Left hindlimb (tissue), 1 donor: ENCODE measurements at regions not wholly inside any gene's neighbourhood (a gene's known extent, or its start where the extent isn't known, plus 50 kb on each side); places are given as distances from the start of the nearest gene placed in this dataset.

Experiments
- DNase-seq: peaks from one replicate; pipeline ENCODE4 v3.0.0-alpha.2; 2018

DNA sequence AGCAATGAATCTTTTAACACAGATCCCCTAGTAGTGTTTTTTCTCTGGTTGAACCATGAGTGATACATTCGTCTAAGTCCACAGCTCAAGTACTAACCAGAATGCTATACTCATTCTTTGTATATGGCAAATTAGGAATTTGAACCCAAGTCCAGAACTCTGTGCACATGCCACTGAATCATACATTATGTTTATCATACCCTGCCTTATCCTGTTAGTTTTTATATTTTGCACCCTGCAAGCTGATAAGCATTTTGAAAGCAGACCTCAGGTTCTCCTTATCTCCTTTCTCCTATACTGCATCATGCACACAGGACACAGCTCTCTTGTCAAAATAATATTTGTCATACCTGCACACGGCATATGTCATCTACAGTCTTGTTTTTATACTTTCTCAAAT lies 54.6 kb upstream of the ELL2 start:
- DNase-seq: no peak

DNA sequence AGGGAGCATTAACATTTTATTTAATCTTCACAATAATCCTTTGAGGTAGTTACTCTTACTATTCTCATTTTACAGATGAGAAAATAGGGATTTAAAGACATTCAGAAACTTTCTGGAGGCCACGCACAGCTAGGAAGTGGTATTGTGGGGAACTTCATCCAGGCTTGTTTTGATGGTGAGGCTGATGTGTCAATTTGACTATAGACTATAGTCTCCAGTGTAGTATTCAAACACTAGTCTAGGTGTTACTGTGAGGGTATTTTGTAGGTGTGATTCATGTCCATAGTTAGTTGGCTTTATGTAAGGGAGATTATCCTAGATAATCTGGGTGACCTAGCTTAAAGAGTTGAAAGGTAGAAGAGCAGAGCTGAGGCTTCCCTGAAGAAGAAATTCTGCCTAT lies 54.1 kb upstream of the ELL2 start:
- DNase-seq: no peak

DNA sequence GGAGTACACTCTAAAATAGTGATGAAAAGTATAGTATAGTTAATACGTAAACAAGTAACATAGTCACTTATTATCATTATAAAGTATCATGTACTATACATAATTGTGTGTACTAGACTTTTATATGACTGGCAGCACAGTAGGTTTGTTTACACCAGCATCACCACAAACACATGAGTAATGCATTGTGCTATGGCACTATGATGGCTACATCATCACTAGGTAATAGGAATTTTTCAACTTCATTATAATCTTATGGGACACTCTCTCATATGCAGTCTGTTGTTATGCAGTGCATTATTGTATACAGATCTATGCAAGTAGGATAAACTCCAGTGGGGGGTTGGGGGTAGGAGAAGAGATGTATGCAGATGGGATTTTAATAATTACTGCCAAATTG lies 52.7 kb upstream of the ELL2 start:
- DNase-seq: no peak

DNA sequence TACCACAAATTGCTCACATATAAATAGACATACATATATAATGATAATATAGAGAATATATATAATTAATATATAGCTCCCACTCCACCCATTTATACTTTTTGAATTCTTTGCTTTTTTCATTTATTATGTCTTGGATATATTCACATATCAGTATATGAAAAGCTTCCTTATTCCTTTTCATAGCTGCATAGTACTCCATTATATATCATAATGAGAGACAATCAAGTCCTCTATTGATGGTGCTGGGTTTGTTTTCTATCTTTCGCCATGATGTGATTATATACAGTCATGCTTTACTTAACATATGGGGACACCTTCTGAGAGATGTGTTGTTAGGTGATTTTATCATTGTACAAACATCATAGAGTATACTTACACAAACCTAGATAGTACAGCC lies 51.6 kb upstream of the ELL2 start:
- no peak for DNase-seq

DNA sequence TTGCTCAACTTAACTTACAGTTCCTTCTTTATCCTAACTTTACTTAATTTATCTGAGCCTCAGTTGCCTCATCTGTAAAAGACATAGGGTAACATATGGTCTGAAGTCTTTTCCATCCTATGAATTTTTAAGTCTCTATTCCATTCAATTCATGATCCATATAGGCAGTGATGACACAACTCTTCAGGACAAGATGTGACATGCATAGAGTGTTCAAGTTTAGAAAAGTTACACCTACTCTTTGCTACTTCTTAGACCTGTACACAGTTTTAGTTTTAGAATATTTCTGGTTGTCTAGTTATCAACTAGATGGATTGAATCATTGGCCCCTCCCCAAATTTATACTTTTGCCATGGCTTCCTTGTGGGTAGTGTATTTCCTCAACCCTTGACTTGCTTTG lies 50.7 kb upstream of the ELL2 start:
- no peak for DNase-seq
